H9 (cell line): ENCODE measurements at regions not wholly inside any gene's neighbourhood (a gene's known extent, or its start where the extent isn't known, plus 50 kb on each side); places are given as distances from the start of the nearest gene placed in this dataset.

Source experiments
- DNase-seq: peaks from one replicate; pipeline ENCODE4 v3.0.0-alpha.2; 2017
- H2AFZ ChIP-seq: one replicate; pipeline ENCODE4 v1.6.1; 2013; ENCODE audit warnings: mild to moderate bottlenecking, low read length, control low read depth, moderate library complexity
- H2AK5ac ChIP-seq: 2 replicates; pipeline ENCODE4 v1.6.1; 2013; ENCODE audit warnings: low read length, control low read depth, mixed read lengths; ENCODE audit not compliant: insufficient read length
- H2BK120ac ChIP-seq: one replicate; pipeline ENCODE4 v1.6.1; 2013; ENCODE audit warnings: low read depth, mild to moderate bottlenecking, low read length, control low read depth, inconsistent platforms; ENCODE audit not compliant: poor library complexity, severe bottlenecking
- H2BK12ac ChIP-seq: 2 replicates; pipeline ENCODE4 v1.6.1; 2013; ENCODE audit warnings: low read length, control low read depth, mixed read lengths, low read depth; ENCODE audit not compliant: insufficient read length
- H2BK15ac ChIP-seq: 2 replicates; pipeline ENCODE4 v1.6.1; 2013; ENCODE audit warnings: low read depth, low read length, control low read depth
- H2BK20ac ChIP-seq: one replicate; pipeline ENCODE4 v1.6.1; 2013; ENCODE audit warnings: low read depth, mild to moderate bottlenecking, low read length, control low read depth, inconsistent platforms; ENCODE audit not compliant: poor library complexity, severe bottlenecking
- H2BK5ac ChIP-seq: 2 replicates; pipeline ENCODE4 v1.6.1; 2013; ENCODE audit warnings: low read length, control low read depth, mixed read lengths; ENCODE audit not compliant: insufficient read length
- H3K14ac ChIP-seq: 2 replicates; pipeline ENCODE4 v1.6.1; 2013; ENCODE audit warnings: low read length, control low read depth; ENCODE audit not compliant: insufficient read depth
- H3K18ac ChIP-seq: 2 replicates; pipeline ENCODE4 v1.6.1; 2013; ENCODE audit warnings: low read depth, mild to moderate bottlenecking, mixed read lengths, low read length, control low read depth; ENCODE audit not compliant: insufficient read length
- H3K23ac ChIP-seq: 2 replicates; pipeline ENCODE4 v1.6.1; 2013; ENCODE audit warnings: low read length, control low read depth, mixed read lengths, low read depth; ENCODE audit not compliant: insufficient read length
- H3K23me2 ChIP-seq: 2 replicates; pipeline ENCODE4 v1.6.1; 2013; ENCODE audit warnings: low read depth, mild to moderate bottlenecking, mixed read lengths, low read length, control low read depth; ENCODE audit not compliant: insufficient read length, poor library complexity, severe bottlenecking
- H3K27ac ChIP-seq: 2 replicates; pipeline ENCODE4 v1.5.1; 2013; ENCODE audit warnings: low read length, control low read depth, mixed read lengths, low read depth; ENCODE audit not compliant: insufficient read length
- H3K27me3 ChIP-seq: 2 replicates; pipeline ENCODE4 v1.6.1; 2013; ENCODE audit warnings: low read length, control low read depth, inconsistent platforms; ENCODE audit not compliant: insufficient read depth
- H3K4ac ChIP-seq: 2 replicates; pipeline ENCODE4 v1.6.1; 2013; ENCODE audit warnings: low read depth, mild to moderate bottlenecking, control low read depth, inconsistent platforms, low read length, moderate library complexity
- H3K4me1 ChIP-seq: 2 replicates; pipeline ENCODE4 v1.6.1; 2013; ENCODE audit warnings: low read length, control low read depth, inconsistent platforms; ENCODE audit not compliant: insufficient read depth
- H3K4me2 ChIP-seq: 2 replicates; pipeline ENCODE4 v1.6.1; 2013; ENCODE audit warnings: low read length, control low read depth, mixed read lengths; ENCODE audit not compliant: insufficient read length, insufficient read depth
- H3K56ac ChIP-seq: 2 replicates; pipeline ENCODE4 v1.6.1; 2013; ENCODE audit warnings: low read depth, mild to moderate bottlenecking, mixed read lengths, low read length, control low read depth; ENCODE audit not compliant: insufficient read length
- H3K79me1 ChIP-seq: 2 replicates; pipeline ENCODE4 v1.6.1; 2013; ENCODE audit warnings: low read depth, mild to moderate bottlenecking, moderate library complexity, low read length, control low read depth, inconsistent platforms; ENCODE audit not compliant: insufficient read depth, poor library complexity, severe bottlenecking
- H3K79me2 ChIP-seq: 2 replicates; pipeline ENCODE4 v1.6.1; 2013; ENCODE audit warnings: low read length, control low read depth, inconsistent platforms; ENCODE audit not compliant: insufficient read depth
- H3K9ac ChIP-seq: 2 replicates; pipeline ENCODE4 v1.6.1; 2013; ENCODE audit warnings: low read length, control low read depth, mixed read lengths; ENCODE audit not compliant: insufficient read length; ENCODE audit errors: extremely low read depth
- H3K9me3 ChIP-seq: one replicate; pipeline ENCODE4 v1.6.1; 2013; ENCODE audit warnings: low read depth, low read length, inconsistent platforms; ENCODE audit not compliant: control insufficient read depth
- H3T11ph ChIP-seq: one replicate; pipeline ENCODE4 v1.6.1; 2013; ENCODE audit warnings: mild to moderate bottlenecking, low read length, control low read depth, inconsistent platforms
- H4K20me1 ChIP-seq: one replicate; pipeline ENCODE4 v1.6.1; 2013; ENCODE audit not compliant: control insufficient read depth, insufficient read length, insufficient read depth
- H4K5ac ChIP-seq: 2 replicates; pipeline ENCODE4 v1.6.1; 2013; ENCODE audit warnings: low read depth, mild to moderate bottlenecking, mixed read lengths, low read length, control low read depth; ENCODE audit not compliant: insufficient read length
- H4K8ac ChIP-seq: replicated peaks from 2 replicates; pipeline ENCODE4 v1.6.1; 2013; ENCODE audit warnings: low read length, control low read depth, mixed read lengths, low read depth; ENCODE audit not compliant: insufficient read length
- H4K91ac ChIP-seq: 2 replicates; pipeline ENCODE4 v1.6.1; 2013; ENCODE audit warnings: low read depth, mild to moderate bottlenecking, moderate library complexity, mixed read lengths, low read length, control low read depth; ENCODE audit not compliant: insufficient read length
- H3K27ac Mint-ChIP-seq, 3 experiments: 2 replicates in 2 of 3; 3 replicates in 1 of 3; pipeline ENCODE4 v1.8.0; 2020 to 2021; ENCODE audit warnings: mixed read lengths in 3 of 3, mild to moderate bottlenecking in 1 of 3, moderate library complexity in 1 of 3
- H3K27me3 Mint-ChIP-seq: 2 replicates; pipeline ENCODE4 v1.8.0; 2021; ENCODE audit warnings: low read depth, mild to moderate bottlenecking, moderate library complexity, mixed read lengths
- H3K36me3 Mint-ChIP-seq, 3 experiments: 2 replicates in 2 of 3; 3 replicates in 1 of 3; pipeline ENCODE4 v1.8.0; 2020 to 2021; ENCODE audit warnings: low read depth in 3 of 3, mixed read lengths in 3 of 3; ENCODE audit not compliant: insufficient read depth in 1 of 3
- H3K4me1 Mint-ChIP-seq, 2 experiments: 2 replicates each; pipeline ENCODE4 v1.8.0; 2020; ENCODE audit warnings: mixed read lengths in 2 of 2
- H3K4me3 Mint-ChIP-seq, 2 experiments: 2 replicates in 1 of 2; 3 replicates in 1 of 2; pipeline ENCODE4 v1.8.0; 2020 to 2021; ENCODE audit warnings: mild to moderate bottlenecking in 2 of 2, mixed read lengths in 2 of 2, moderate library complexity in 1 of 2
- H3K9me3 Mint-ChIP-seq, 2 experiments: 2 replicates in 1 of 2; 3 replicates in 1 of 2; pipeline ENCODE4 v1.8.0; 2020; ENCODE audit warnings: mild to moderate bottlenecking in 2 of 2, mixed read lengths in 2 of 2, moderate library complexity in 1 of 2
- WGBS: extraction: QIAGEN DNeasy Blood & Tissue Kit; methylation state at CpG from one replicate; pipeline ENCODE4 v1.1.7; 2013; ENCODE audit warnings: missing lambda C conversion rate, low lambda C conversion rate, mixed read lengths; ENCODE audit not compliant: insufficient read length; ENCODE audit errors: extremely low coverage; 5-methylcytosine and 5-hydroxymethylcytosine counted together
- TF ChIP-seq, protein P1 (sequence below): fragments of 200-600 bp; sonication (generic); conservative IDR thresholded peaks from 3 replicates; pipeline ENCODE4 v1.8.0; 2021; ENCODE audit warnings: antibody characterized with exemption, mild to moderate bottlenecking

DNA sequence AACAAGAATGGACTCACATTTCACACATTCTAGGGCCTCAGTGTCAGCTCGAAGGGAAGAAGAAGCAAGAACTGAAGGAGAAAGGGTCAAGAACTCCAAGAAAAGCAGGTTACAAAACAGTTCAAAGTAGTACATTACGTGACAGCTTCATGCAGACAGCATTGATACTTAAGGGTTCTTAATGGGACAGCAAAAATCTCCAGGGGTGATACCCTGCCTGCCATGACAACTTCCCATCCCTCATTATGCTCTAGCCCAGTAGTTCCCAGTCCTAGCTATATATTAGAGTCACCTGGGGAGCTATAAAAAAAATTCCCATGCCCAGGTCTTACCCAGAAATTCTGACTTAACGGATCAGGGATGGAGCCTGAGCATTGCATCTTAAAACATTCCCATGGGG lies 51.2 kb upstream of the PROX1 start:
- no peak overlapping the region for H3K27ac ChIP-seq
- H2BK20ac ChIP-seq, result no peak overlapping the region
- H3K18ac ChIP-seq, result no peak overlapping the region
- H3K4me2 ChIP-seq, result no peak overlapping the region
- Mint-ChIP-seq H3K4me3 (no peak overlapping the region), H3K27ac (no peak overlapping the region), H3K4me1 (peaks cover 2% of the 10 kb centered on the region in 2 experiments; a peak in 1 of 4 replicates), H3K27me3 (no peaks in the 10 kb centered on the region), H3K9me3 (no peaks in the 10 kb centered on the region; a peak in 1 of 5 replicates), H3K36me3 (peaks cover 0 to 2% (median 0%) of the 10 kb centered on the region in 3 experiments; a peak in 2 of 7 replicates)
- H3K4me1 ChIP-seq, result no peaks in the 10 kb centered on the region
- no peak overlapping the region for H4K5ac ChIP-seq
- H4K20me1 ChIP-seq, result no peaks in the 10 kb centered on the region
- no peak overlapping the region for H2BK12ac ChIP-seq
- H4K91ac ChIP-seq, result no peak overlapping the region
- TF ChIP-seq, protein P1, sequence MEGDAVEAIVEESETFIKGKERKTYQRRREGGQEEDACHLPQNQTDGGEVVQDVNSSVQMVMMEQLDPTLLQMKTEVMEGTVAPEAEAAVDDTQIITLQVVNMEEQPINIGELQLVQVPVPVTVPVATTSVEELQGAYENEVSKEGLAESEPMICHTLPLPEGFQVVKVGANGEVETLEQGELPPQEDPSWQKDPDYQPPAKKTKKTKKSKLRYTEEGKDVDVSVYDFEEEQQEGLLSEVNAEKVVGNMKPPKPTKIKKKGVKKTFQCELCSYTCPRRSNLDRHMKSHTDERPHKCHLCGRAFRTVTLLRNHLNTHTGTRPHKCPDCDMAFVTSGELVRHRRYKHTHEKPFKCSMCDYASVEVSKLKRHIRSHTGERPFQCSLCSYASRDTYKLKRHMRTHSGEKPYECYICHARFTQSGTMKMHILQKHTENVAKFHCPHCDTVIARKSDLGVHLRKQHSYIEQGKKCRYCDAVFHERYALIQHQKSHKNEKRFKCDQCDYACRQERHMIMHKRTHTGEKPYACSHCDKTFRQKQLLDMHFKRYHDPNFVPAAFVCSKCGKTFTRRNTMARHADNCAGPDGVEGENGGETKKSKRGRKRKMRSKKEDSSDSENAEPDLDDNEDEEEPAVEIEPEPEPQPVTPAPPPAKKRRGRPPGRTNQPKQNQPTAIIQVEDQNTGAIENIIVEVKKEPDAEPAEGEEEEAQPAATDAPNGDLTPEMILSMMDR, result no peak
- no peak overlapping the region for H3K56ac ChIP-seq
- no peak overlapping the region for H3K4ac ChIP-seq
- no peak overlapping the region for H2AFZ ChIP-seq
- no peaks in the 10 kb centered on the region for H3K9me3 ChIP-seq
- H3K27me3 ChIP-seq, result no peaks in the 10 kb centered on the region; the same call in 1 of the 2 replicates
- H3T11ph ChIP-seq, result no peak overlapping the region
- DNase-seq, result no peak
- H3K23ac ChIP-seq, result no peak overlapping the region
- no peak overlapping the region for H2AK5ac ChIP-seq
- no peak overlapping the region for H4K8ac ChIP-seq
- no peak overlapping the region for H2BK120ac ChIP-seq
- no peak overlapping the region for H2BK15ac ChIP-seq
- no peaks in the 10 kb centered on the region for H3K79me1 ChIP-seq
- no peaks in the 10 kb centered on the region for H3K23me2 ChIP-seq
- no peak overlapping the region for H2BK5ac ChIP-seq
- no CpG with 5 or more reads among the region's 3 CpGs for WGBS
- no peaks in the 10 kb centered on the region for H3K79me2 ChIP-seq
- H3K9ac ChIP-seq, result no peak overlapping the region
- H3K14ac ChIP-seq, result no peak overlapping the region
